ENCODE measurements at regions not wholly inside any gene's neighbourhood (a gene's known extent, or its start where the extent isn't known, plus 50 kb on each side); places are given as distances from the start of the nearest gene placed in this dataset.

DNA sequence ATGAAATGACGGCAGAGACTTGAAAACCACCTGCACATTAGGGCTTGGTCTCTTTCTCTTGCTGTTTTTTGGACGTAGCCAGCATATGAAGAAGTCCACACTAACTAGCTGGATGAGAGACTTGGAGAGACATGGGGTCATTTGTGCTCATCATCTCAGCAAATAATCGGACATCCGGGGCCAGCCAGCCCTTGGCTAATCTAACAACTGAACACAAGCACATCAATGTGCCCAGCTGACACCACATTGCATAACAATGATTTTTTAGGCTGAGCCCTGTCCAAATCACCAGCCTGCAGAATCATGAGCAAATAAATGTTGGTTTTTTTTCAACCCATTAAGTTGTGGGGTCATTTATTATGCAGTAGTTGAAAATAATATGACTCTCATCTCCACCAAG, 460.3 kb upstream of the LARGE1 start:
- DNase-seq (ENCODE audit: low read depth in 1 of 2, low spot score in 1 of 2) (no peak), ATAC-seq (no peak), FAIRE-seq (no peak)
- TF ChIP-seq, protein P1, sequence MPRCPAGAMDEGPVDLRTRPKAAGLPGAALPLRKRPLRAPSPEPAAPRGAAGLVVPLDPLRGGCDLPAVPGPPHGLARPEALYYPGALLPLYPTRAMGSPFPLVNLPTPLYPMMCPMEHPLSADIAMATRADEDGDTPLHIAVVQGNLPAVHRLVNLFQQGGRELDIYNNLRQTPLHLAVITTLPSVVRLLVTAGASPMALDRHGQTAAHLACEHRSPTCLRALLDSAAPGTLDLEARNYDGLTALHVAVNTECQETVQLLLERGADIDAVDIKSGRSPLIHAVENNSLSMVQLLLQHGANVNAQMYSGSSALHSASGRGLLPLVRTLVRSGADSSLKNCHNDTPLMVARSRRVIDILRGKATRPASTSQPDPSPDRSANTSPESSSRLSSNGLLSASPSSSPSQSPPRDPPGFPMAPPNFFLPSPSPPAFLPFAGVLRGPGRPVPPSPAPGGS (IDR thresholded peaks at IDR 0.05): no peak
- TF ChIP-seq, protein P2, sequence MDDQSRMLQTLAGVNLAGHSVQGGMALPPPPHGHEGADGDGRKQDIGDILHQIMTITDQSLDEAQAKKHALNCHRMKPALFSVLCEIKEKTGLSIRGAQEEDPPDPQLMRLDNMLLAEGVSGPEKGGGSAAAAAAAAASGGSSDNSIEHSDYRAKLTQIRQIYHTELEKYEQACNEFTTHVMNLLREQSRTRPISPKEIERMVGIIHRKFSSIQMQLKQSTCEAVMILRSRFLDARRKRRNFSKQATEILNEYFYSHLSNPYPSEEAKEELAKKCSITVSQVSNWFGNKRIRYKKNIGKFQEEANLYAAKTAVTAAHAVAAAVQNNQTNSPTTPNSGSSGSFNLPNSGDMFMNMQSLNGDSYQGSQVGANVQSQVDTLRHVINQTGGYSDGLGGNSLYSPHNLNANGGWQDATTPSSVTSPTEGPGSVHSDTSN (IDR thresholded peaks at IDR 0.05): no peak
- TF ChIP-seq, protein P3, sequence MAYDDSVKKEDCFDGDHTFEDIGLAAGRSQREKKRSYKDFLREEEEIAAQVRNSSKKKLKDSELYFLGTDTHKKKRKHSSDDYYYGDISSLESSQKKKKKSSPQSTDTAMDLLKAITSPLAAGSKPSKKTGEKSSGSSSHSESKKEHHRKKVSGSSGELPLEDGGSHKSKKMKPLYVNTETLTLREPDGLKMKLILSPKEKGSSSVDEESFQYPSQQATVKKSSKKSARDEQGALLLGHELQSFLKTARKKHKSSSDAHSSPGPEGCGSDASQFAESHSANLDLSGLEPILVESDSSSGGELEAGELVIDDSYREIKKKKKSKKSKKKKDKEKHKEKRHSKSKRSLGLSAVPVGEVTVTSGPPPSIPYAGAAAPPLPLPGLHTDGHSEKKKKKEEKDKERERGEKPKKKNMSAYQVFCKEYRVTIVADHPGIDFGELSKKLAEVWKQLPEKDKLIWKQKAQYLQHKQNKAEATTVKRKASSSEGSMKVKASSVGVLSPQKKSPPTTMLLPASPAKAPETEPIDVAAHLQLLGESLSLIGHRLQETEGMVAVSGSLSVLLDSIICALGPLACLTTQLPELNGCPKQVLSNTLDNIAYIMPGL (CRISPR knock-in tag; IDR thresholded peaks at IDR 0.05; ENCODE audit: borderline replicate concordance): no peak
- TF ChIP-seq, protein P4, sequence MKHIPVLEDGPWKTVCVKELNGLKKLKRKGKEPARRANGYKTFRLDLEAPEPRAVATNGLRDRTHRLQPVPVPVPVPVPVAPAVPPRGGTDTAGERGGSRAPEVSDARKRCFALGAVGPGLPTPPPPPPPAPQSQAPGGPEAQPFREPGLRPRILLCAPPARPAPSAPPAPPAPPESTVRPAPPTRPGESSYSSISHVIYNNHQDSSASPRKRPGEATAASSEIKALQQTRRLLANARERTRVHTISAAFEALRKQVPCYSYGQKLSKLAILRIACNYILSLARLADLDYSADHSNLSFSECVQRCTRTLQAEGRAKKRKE (CRISPR knock-in tag; IDR thresholded peaks at IDR 0.05; ENCODE audit: low read depth): no peak
- no peak for TF ChIP-seq ZNF302 (CRISPR knock-in tag; IDR thresholded peaks at IDR 0.05)
- TF ChIP-seq HOXA7 (CRISPR knock-in tag; IDR thresholded peaks at IDR 0.05): no peak
- no peak for TF ChIP-seq FOXS1 (CRISPR knock-in tag; IDR thresholded peaks at IDR 0.05)
- TF ChIP-seq, protein P5, sequence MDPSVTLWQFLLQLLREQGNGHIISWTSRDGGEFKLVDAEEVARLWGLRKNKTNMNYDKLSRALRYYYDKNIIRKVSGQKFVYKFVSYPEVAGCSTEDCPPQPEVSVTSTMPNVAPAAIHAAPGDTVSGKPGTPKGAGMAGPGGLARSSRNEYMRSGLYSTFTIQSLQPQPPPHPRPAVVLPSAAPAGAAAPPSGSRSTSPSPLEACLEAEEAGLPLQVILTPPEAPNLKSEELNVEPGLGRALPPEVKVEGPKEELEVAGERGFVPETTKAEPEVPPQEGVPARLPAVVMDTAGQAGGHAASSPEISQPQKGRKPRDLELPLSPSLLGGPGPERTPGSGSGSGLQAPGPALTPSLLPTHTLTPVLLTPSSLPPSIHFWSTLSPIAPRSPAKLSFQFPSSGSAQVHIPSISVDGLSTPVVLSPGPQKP (IDR thresholded peaks at IDR 0.05; ENCODE audit: low read depth, low read length): no peak
- TF ChIP-seq NFE2L2 (conservative IDR thresholded peaks at IDR 0.05; ENCODE audit: low read length): no peak
- no peak for TF ChIP-seq CHD4 (IDR thresholded peaks at IDR 0.05; ENCODE audit: borderline replicate concordance)
- no peak for TF ChIP-seq CHD2 (IDR thresholded peaks at IDR 0.05; ENCODE audit: low read length, partially characterized antibody)
- TF ChIP-seq POLR2AphosphoS2 (conservative IDR thresholded peaks at IDR 0.05; ENCODE audit: low read length): no peak
- no peak for TF ChIP-seq HOXB13 (CRISPR knock-in tag; IDR thresholded peaks at IDR 0.05; ENCODE audit: low read depth)
- no peak for TF ChIP-seq HDAC2 (IDR thresholded peaks at IDR 0.05)
- TF ChIP-seq, protein P6, sequence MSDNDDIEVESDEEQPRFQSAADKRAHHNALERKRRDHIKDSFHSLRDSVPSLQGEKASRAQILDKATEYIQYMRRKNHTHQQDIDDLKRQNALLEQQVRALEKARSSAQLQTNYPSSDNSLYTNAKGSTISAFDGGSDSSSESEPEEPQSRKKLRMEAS (IDR thresholded peaks at IDR 0.05): no peak
- no peak for TF ChIP-seq SREBF2 (IDR thresholded peaks at IDR 0.05)
- TF ChIP-seq FOSB (CRISPR knock-in tag; IDR thresholded peaks at IDR 0.05): no peak
- no peak for TF ChIP-seq TFCP2L1 (CRISPR knock-in tag; IDR thresholded peaks at IDR 0.05)
- no peak for TF ChIP-seq HEYL (CRISPR knock-in tag; IDR thresholded peaks at IDR 0.05)
- TF ChIP-seq RARB (CRISPR knock-in tag; IDR thresholded peaks at IDR 0.05): no peak
- ChIA-PET POLR2A (no interaction called here), CTCF (no interaction called here)
- H3K4me1 ChIP-seq: no peaks in the 10 kb centered on the region
- no peak overlapping the region for H3K4me3 ChIP-seq
- H3K27ac ChIP-seq: no peak overlapping the region
- H3K4me2 ChIP-seq: no peak overlapping the region
- no peaks in the 10 kb centered on the region for H3K9me3 ChIP-seq
- 0% methylated on average over 3 of the region's 4 CpGs for WGBS (ENCODE audit: missing lambda C conversion rate)

DNA sequence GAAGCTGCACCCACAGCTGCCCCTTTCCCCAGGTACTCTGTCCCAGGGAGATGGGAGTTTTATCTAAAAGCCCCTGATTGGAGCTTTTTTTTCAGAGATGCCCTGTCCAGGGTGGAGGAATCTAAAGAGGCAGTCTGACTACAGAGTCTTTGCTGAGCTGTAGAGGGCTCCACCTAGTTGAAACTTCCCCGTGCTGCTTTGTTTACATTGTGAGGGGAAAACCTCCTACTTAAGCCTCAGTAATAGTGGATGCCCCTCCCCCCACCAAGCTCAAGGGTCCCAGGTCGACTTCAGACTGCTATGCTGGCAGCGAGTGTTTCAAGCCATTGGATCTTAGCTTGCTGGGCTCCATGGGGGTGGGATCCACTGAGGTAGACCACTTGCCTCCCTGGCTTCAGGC, 470.1 kb upstream of the LARGE1 start:
- POLR2A ChIA-PET: no interaction called here
- WGBS (ENCODE audit: missing lambda C conversion rate): 0% methylated on average over 2 of the region's 3 CpGs
- Histone ChIP-seq H3K4me3 (no peak overlapping the region), H3K4me1 (no peaks in the 10 kb centered on the region), H3K4me2 (no peak overlapping the region), H3K27ac (no peak overlapping the region), H3K9me3 (no peaks in the 10 kb centered on the region)
- DNase-seq (ENCODE audit: low read depth in 1 of 2, low spot score in 1 of 2) (no peak), ATAC-seq (no peak), FAIRE-seq (no peak)
- CTCF ChIA-PET: no interaction called here
- TF ChIP-seq CBX2 (IDR thresholded peaks at IDR 0.05; ENCODE audit: borderline replicate concordance, low read depth) (no peak), MAFK (IDR thresholded peaks at IDR 0.05; ENCODE audit: partially characterized antibody) (no peak), RCOR1 (IDR thresholded peaks at IDR 0.05; ENCODE audit: low read depth, low read length) (no peak), JUN (IDR thresholded peaks at IDR 0.05) (no peak), ZFP36 (IDR thresholded peaks at IDR 0.05; ENCODE audit: borderline replicate concordance, partially characterized antibody) (no peak)
- TF ChIP-seq, protein P2 (IDR thresholded peaks at IDR 0.05): no peak
- TF ChIP-seq, protein P7, sequence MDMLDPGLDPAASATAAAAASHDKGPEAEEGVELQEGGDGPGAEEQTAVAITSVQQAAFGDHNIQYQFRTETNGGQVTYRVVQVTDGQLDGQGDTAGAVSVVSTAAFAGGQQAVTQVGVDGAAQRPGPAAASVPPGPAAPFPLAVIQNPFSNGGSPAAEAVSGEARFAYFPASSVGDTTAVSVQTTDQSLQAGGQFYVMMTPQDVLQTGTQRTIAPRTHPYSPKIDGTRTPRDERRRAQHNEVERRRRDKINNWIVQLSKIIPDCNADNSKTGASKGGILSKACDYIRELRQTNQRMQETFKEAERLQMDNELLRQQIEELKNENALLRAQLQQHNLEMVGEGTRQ (IDR thresholded peaks at IDR 0.05): no peak
- TF ChIP-seq, protein P8, sequence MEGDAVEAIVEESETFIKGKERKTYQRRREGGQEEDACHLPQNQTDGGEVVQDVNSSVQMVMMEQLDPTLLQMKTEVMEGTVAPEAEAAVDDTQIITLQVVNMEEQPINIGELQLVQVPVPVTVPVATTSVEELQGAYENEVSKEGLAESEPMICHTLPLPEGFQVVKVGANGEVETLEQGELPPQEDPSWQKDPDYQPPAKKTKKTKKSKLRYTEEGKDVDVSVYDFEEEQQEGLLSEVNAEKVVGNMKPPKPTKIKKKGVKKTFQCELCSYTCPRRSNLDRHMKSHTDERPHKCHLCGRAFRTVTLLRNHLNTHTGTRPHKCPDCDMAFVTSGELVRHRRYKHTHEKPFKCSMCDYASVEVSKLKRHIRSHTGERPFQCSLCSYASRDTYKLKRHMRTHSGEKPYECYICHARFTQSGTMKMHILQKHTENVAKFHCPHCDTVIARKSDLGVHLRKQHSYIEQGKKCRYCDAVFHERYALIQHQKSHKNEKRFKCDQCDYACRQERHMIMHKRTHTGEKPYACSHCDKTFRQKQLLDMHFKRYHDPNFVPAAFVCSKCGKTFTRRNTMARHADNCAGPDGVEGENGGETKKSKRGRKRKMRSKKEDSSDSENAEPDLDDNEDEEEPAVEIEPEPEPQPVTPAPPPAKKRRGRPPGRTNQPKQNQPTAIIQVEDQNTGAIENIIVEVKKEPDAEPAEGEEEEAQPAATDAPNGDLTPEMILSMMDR (IDR thresholded peaks at IDR 0.05): no peak
- TF ChIP-seq, protein P6 (IDR thresholded peaks at IDR 0.05): no peak
